MM.1S (cell line): ENCODE measurements at regions not wholly inside any gene's neighbourhood (a gene's known extent, or its start where the extent isn't known, plus 50 kb on each side); places are given as distances from the start of the nearest gene placed in this dataset.

ENCODE experiments used
- DNase-seq: peaks from one replicate; pipeline ENCODE4 v3.0.0-alpha.2; 2015
- H2AFZ ChIP-seq: fragments of 300-600 bp; sonication (generic); 2 replicates; pipeline ENCODE4 v1.6.0; 2016; ENCODE audit warnings: antibody characterized with exemption, low read length
- H3F3A ChIP-seq: fragments of 300-600 bp; sonication (generic); 2 replicates; pipeline ENCODE4 v1.6.1; 2016; ENCODE audit warnings: mild to moderate bottlenecking, antibody characterized with exemption, low read length, moderate library complexity, mixed read lengths; ENCODE audit not compliant: insufficient read depth
- H3K27ac ChIP-seq: fragments of 300-600 bp; sonication (generic); 2 replicates; pipeline ENCODE4 v1.5.1; 2016; ENCODE audit warnings: mild to moderate bottlenecking, low read length
- H3K27me3 ChIP-seq: fragments of 300-600 bp; sonication (generic); replicated peaks from 2 replicates; pipeline ENCODE4 v1.6.0; 2016; ENCODE audit warnings: low read length; ENCODE audit not compliant: insufficient read depth
- H3K36me3 ChIP-seq: fragments of 300-600 bp; sonication (generic); replicated peaks from 2 replicates; pipeline ENCODE4 v1.6.1; 2016; ENCODE audit warnings: mild to moderate bottlenecking, low read length, mixed read lengths; ENCODE audit not compliant: insufficient read depth
- H3K4me1 ChIP-seq: fragments of 300-600 bp; sonication (generic); 2 replicates; pipeline ENCODE4 v1.6.1; 2016; ENCODE audit warnings: low read length, mixed read lengths
- H3K4me2 ChIP-seq: fragments of 300-600 bp; sonication (generic); 2 replicates; pipeline ENCODE4 v1.6.0; 2016; ENCODE audit warnings: low read depth, low read length
- H3K4me3 ChIP-seq: fragments of 300-600 bp; sonication (generic); 2 replicates; pipeline ENCODE4 v1.5.1; 2016; ENCODE audit warnings: low read length, mixed read lengths
- H3K79me2 ChIP-seq: fragments of 300-600 bp; sonication (generic); 2 replicates; pipeline ENCODE4 v1.6.1; 2016; ENCODE audit warnings: mixed run types, low read length, mixed read lengths
- H3K9ac ChIP-seq: fragments of 300-600 bp; sonication (generic); 2 replicates; pipeline ENCODE4 v1.6.1; 2016; ENCODE audit warnings: low read length, mixed read lengths
- H3K9me2 ChIP-seq: fragments of 300-600 bp; sonication (generic); replicated peaks from 2 replicates; pipeline ENCODE4 v1.6.1; 2016; ENCODE audit warnings: mild to moderate bottlenecking, low read length, mixed read lengths; ENCODE audit not compliant: insufficient read depth
- H3K9me3 ChIP-seq: fragments of 300-600 bp; sonication (generic); replicated peaks from 2 replicates; pipeline ENCODE4 v1.6.1; 2016; ENCODE audit warnings: mild to moderate bottlenecking, low read length, mixed read lengths; ENCODE audit not compliant: insufficient read depth
- H4K20me1 ChIP-seq: fragments of 300-600 bp; sonication (generic); 2 replicates; pipeline ENCODE4 v1.6.1; 2016; ENCODE audit warnings: mild to moderate bottlenecking, low read length, moderate library complexity, mixed read lengths; ENCODE audit not compliant: insufficient read depth
- EZH2 ChIP-seq: fragments of 300-600 bp; sonication (generic); optimal IDR thresholded peaks from 2 replicates; pipeline ENCODE3; 2017; ENCODE audit warnings: low read depth, mild to moderate bottlenecking, antibody characterized with exemption, low read length, mixed read lengths
- EZH2phosphoT487 ChIP-seq: fragments of 300-600 bp; sonication (generic); IDR thresholded peaks from 2 replicates; pipeline ENCODE4 v1.6.1; 2018; ENCODE audit warnings: antibody characterized with exemption, low read length
- TF ChIP-seq, protein P1 (sequence below): fragments of 300-600 bp; sonication (generic); IDR thresholded peaks from 2 replicates; pipeline ENCODE4 v1.5.1; 2016; ENCODE audit warnings: antibody characterized with exemption, low read length, mixed read lengths

DNA sequence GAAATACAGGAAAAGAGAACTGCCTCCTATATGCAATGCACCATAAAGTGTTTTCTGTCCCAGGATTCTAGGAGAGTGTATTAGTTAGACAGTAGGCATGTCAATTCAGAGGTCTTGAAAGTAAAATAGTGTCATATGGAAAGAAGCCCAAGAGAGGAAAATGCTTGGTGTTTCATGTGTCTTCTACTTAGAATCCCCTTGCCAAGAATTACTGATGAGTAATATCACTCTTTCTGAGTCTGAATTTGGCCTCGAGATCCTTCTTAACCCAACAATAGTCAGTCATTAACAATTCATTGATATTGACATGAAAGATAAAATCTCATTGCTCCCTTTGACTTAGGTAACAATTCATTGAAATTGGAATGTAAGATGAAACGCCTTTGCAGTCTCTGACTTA is 972.2 kb downstream of the TTLL7 start:
- TF ChIP-seq EZH2phosphoT487 (no peak), EZH2 (no peak)
- TF ChIP-seq, protein P1, sequence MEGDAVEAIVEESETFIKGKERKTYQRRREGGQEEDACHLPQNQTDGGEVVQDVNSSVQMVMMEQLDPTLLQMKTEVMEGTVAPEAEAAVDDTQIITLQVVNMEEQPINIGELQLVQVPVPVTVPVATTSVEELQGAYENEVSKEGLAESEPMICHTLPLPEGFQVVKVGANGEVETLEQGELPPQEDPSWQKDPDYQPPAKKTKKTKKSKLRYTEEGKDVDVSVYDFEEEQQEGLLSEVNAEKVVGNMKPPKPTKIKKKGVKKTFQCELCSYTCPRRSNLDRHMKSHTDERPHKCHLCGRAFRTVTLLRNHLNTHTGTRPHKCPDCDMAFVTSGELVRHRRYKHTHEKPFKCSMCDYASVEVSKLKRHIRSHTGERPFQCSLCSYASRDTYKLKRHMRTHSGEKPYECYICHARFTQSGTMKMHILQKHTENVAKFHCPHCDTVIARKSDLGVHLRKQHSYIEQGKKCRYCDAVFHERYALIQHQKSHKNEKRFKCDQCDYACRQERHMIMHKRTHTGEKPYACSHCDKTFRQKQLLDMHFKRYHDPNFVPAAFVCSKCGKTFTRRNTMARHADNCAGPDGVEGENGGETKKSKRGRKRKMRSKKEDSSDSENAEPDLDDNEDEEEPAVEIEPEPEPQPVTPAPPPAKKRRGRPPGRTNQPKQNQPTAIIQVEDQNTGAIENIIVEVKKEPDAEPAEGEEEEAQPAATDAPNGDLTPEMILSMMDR: no peak
- Histone ChIP-seq H3K4me3 (no peak overlapping the region), H3K4me1 (no peaks in the 10 kb centered on the region), H3K9me3 (no peaks in the 10 kb centered on the region), H3K27me3 (no peaks in the 10 kb centered on the region), H3K9me2 (no peaks in the 10 kb centered on the region), H3K9ac (no peak overlapping the region), H2AFZ (no peak overlapping the region), H3K36me3 (no peaks in the 10 kb centered on the region), H3K4me2 (no peak overlapping the region), H3K79me2 (no peaks in the 10 kb centered on the region), H3K27ac (no peak overlapping the region), H3F3A (no peaks in the 10 kb centered on the region), H4K20me1 (no peaks in the 10 kb centered on the region)
- no peak for DNase-seq

DNA sequence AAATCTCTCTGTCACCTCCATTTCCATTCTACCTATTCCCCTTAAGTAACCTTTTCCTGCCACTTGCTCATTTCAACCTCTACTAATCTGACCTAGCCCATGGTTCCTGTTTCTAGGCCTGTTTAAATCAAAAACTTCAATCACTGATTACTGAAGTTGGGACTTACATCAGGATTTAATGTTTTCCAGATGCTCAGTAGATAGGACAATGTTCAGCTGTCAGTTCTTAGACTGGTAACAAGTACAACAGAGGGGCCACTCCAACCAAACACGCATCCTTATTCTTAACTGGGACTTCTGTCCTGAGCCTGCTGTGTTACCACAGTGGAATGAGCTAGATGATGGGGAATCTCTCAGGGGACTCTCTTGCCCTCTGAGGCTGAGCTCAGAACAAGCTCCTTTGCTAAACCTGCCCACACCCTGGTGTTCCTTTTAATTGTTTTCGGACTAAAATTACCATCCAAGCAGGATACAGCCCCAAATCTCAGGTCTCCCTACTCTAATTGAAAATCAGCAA is 974.6 kb downstream of the TTLL7 start:
- no peak overlapping the region for H2AFZ ChIP-seq
- TF ChIP-seq EZH2 (no peak), EZH2phosphoT487 (no peak)
- TF ChIP-seq, protein P1: no peak

DNA sequence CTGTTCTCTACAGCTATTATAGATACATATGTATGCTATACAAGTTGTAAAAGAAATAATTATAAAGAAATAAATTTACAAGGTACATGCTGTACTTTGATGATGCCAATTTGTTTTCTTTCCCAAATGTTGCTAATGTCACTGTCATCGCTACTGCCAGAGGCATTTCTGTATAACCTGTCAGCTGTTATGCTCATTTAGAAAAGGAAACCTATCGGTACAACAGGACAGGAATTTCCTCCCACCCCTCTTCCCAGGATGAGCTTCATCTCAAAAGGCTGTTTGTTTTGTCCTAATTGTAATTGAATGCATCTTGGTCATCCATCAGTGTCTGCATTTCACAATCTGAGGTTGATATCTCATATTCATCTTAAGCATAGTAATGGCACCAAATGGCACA is 975.7 kb downstream of the TTLL7 start:
- Histone ChIP-seq H3F3A (no peaks in the 10 kb centered on the region), H3K79me2 (no peaks in the 10 kb centered on the region), H3K4me2 (no peak overlapping the region), H2AFZ (no peak overlapping the region), H3K36me3 (no peaks in the 10 kb centered on the region), H3K9me2 (no peaks in the 10 kb centered on the region), H3K4me3 (no peak overlapping the region), H4K20me1 (no peaks in the 10 kb centered on the region), H3K27me3 (no peaks in the 10 kb centered on the region), H3K4me1 (no peaks in the 10 kb centered on the region), H3K9ac (no peak overlapping the region), H3K9me3 (no peaks in the 10 kb centered on the region), H3K27ac (no peak overlapping the region)
- no peak for TF ChIP-seq EZH2phosphoT487
- TF ChIP-seq EZH2: no peak
- TF ChIP-seq, protein P1: no peak
- DNase-seq: no peak

More for the DNA sequence above, 974.6 kb downstream of the TTLL7 start:
- Histone ChIP-seq H3K36me3 (no peaks in the 10 kb centered on the region), H3K4me2 (no peak overlapping the region), H3K4me1 (no peaks in the 10 kb centered on the region), H3K9ac (no peak overlapping the region), H3F3A (no peaks in the 10 kb centered on the region), H3K27me3 (no peaks in the 10 kb centered on the region), H3K9me2 (no peaks in the 10 kb centered on the region), H3K27ac (no peak overlapping the region), H4K20me1 (no peaks in the 10 kb centered on the region), H3K9me3 (no peaks in the 10 kb centered on the region), H3K79me2 (no peaks in the 10 kb centered on the region), H3K4me3 (no peak overlapping the region)
- DNase-seq: no peak
